ENCODE measurements at regions not wholly inside any gene's neighbourhood (a gene's known extent, or its start where the extent isn't known, plus 50 kb on each side); places are given as distances from the start of the nearest gene placed in this dataset.

DNA sequence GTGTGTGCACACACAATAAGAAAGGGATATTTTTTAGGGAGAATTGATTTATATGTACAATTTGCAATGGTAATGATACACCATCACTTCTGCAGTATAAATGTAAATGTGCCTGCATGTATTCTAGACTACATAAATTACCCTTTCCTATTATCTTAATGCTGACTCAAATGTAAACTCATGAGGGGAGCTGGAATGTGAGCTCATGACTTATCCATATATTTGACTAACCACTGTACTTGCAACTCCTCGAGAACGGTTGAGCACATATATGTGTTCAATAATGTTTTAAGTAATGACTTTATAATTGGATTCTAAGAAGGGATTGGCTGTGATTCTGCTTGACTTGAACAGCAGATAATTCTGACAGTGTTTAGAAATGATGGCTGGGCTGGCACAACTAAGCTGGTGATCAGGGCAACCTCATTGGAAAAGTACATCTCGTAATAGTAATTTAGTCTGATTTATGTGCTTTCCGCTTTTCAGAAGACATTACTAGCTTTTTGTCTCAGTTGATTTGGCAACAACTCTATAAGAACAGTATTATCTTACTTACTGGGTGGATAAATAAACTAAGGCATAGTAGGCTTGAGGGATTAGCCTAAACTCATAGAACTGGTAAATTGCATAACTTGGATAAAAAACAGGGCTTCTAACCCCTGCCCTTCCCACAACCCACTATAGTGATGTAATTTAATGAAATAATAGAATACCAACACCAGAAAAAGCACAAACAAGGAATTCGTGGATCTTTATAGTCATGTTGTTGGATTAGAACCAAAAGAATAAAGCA lies 130.2 kb upstream of the SPEF2 start:
- TF ChIP-seq GATA2 (IDR thresholded peaks at IDR 0.05; ENCODE audit: low read depth, low read length) (no peak), GATA3 (IDR thresholded peaks at IDR 0.05; ENCODE audit: low read depth, low read length) (no peak)

DNA sequence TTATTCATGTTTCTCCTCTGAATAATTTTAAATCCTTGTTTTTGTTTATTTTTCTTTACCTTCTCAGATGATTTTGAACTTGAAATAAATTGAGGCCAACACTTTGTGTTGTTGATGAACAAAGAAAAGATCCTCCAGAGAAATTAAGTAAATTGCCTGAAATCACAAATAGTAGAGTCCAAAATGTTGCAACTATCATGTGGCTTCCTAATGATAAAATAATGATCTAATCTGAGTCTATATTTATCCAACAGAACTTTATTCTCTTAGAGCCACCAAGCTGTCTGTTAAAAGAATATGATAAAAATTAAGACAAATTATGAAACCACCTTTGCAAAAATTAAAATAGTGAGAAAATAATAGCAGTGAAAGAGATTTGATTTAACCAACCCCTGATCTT lies 132.2 kb upstream of the SPEF2 start:
- TF ChIP-seq GATA3 (IDR thresholded peaks at IDR 0.05; ENCODE audit: low read depth, low read length) (no peak), GATA2 (IDR thresholded peaks at IDR 0.05; ENCODE audit: low read depth, low read length) (no peak)

- TF ChIP-seq GATA2 (IDR thresholded peaks at IDR 0.05; ENCODE audit: low read depth, low read length) = no peak
- TF ChIP-seq GATA3 (IDR thresholded peaks at IDR 0.05; ENCODE audit: low read depth, low read length) = no peak
Measured at GRCh38 chr5:35484241-35484640, 133.4 kb upstream of the SPEF2 start.

- no peak for TF ChIP-seq GATA2 (IDR thresholded peaks at IDR 0.05; ENCODE audit: low read depth, low read length)
- no peak for TF ChIP-seq GATA3 (IDR thresholded peaks at IDR 0.05; ENCODE audit: low read depth, low read length)
Measured at GRCh38 chr5:35483780-35484179, 133.9 kb upstream of the SPEF2 start.

DNA sequence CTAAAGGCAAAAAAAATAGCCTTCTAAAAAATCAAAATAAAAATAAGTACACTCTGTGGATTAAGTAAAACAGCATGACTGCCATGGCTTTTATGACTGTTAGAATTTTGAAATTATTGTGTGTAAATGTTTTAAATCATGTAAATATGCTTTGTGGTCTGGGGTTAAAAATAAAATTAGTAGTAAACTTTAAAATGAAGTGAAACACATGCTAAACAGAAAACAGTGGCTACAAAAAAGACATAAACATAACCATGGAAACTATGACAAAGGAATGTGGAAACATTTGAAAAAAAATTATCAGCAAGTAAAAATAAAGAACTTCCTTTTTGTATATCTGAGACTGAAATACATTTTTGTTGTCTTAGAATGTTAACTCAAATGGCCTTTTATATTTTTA lies 134.5 kb upstream of the SPEF2 start:
- TF ChIP-seq GATA2 (IDR thresholded peaks at IDR 0.05; ENCODE audit: low read depth, low read length) (no peak), GATA3 (IDR thresholded peaks at IDR 0.05; ENCODE audit: low read depth, low read length) (no peak)

- TF ChIP-seq GATA2 (IDR thresholded peaks at IDR 0.05; ENCODE audit: low read depth, low read length) = no peak
- no peak for TF ChIP-seq GATA3 (IDR thresholded peaks at IDR 0.05; ENCODE audit: low read depth, low read length)
Measured at GRCh38 chr5:35482167-35482755, 135.4 kb upstream of the SPEF2 start.

DNA sequence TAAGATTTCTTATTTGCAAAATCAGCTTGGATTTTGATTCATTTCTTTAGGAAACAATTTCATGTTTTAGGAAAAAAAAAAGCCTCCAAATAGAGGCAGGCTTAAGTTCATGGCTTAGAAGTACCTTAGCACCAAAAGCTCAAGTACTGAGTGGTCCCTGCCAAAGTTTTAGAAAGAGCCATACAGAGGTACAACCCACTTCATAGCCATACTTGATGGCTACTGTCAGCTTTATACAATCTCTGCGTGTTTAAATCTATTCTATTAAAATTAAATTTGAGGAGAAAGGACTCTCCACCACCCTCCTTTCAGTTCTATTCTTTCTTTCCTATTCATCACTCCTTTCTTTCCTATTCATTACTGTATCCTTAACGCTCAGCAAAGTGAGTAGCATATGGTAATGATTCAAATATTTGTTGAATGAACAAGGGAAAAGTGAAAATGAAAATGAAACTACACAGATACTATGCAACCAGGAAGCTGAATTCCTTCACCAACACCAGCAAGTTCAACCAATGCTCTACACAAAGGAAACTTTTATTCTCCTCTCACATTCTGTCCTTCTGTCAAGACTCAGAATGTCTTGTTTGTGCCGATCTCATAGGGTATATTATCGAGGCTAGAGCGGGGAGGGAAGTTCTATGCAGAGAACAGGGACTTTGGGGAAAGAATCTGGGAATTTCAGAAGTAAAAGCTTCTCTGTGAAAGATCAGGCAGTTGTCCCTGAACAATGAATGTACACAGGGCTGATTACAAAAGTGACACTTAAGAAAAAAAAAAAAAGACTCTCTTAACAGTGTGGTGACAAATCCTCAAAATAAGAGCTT lies 138.6 kb upstream of the SPEF2 start:
- TF ChIP-seq GATA3 (IDR thresholded peaks at IDR 0.05; ENCODE audit: low read depth, low read length) (no peak), GATA2 (IDR thresholded peaks at IDR 0.05; ENCODE audit: low read depth, low read length) (no peak)

- no peak for TF ChIP-seq GATA3 (IDR thresholded peaks at IDR 0.05; ENCODE audit: low read depth, low read length)
- no peak for TF ChIP-seq GATA2 (IDR thresholded peaks at IDR 0.05; ENCODE audit: low read depth, low read length)
Measured at GRCh38 chr5:35477911-35478310, 139.8 kb upstream of the SPEF2 start.

DNA sequence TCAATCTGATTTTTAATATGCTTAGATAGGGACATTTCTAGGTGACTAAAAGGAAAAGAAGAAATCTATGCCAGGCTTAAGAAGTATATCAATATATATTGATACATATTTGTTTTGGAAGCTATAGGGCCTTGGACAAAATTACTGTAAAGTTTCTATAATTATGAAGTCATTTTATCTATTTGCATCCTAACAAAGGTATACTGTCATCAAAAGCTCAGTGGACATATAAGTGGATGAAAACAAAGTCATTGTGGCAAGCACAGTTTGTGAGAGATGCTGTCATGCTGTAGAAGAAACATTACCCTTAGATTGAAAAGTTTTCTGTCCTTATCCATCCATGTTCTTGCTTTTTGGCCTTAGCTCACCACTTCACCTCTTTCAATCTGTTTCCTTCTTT lies 140.3 kb upstream of the SPEF2 start:
- TF ChIP-seq GATA2 (IDR thresholded peaks at IDR 0.05; ENCODE audit: low read depth, low read length) (no peak), GATA3 (IDR thresholded peaks at IDR 0.05; ENCODE audit: low read depth, low read length) (no peak)

DNA sequence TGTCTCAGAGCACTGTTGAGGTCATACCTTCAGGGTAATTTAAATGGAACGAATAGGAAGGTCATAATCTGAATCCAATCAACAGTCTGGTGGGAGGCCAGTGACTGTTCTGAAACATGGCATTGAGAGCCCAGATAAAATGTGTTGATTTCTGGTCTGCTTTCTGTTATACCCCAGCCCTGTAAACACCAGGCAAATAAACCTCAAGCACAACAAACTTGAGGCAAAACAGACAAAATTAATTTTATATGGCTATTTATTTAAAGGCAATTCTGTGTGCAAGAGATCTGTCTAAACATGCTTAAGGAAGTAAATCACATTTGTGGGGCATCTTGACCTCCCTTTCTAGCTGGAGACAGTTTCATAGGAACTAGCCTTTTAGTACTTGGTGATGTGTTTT lies 140.9 kb upstream of the SPEF2 start:
- TF ChIP-seq GATA2 (IDR thresholded peaks at IDR 0.05; ENCODE audit: low read depth, low read length) (peak; percentile 77), GATA3 (IDR thresholded peaks at IDR 0.05; ENCODE audit: low read depth, low read length) (no peak; the same call in 1 of the 2 replicates)

DNA sequence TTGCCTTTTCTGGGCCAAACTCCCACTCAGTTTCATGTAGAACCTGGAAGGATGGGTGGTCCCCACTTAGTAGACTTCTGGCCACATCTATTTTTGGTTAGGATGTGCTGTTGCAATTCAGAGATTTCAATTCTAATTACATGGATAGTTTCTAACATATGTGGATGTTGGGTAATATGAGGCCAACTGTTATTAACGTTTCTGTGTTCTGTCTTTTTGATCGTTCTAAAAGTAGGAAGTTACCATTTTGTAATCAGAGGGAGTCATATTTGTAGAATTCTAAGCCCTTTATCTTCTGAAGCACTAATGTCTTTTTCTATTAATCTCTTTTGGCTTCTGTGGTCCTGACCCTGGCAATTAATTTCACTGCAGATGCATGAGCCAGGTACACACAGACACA lies 141.6 kb upstream of the SPEF2 start:
- no peak for TF ChIP-seq GATA3 (IDR thresholded peaks at IDR 0.05; ENCODE audit: low read depth, low read length)
- no peak for TF ChIP-seq GATA2 (IDR thresholded peaks at IDR 0.05; ENCODE audit: low read depth, low read length)

GRCh38 chr5:35473589-35473988 lies 144.1 kb upstream of the SPEF2 start:
- TF ChIP-seq GATA3 (IDR thresholded peaks at IDR 0.05; ENCODE audit: low read depth, low read length) (no peak), GATA2 (IDR thresholded peaks at IDR 0.05; ENCODE audit: low read depth, low read length) (no peak)

DNA sequence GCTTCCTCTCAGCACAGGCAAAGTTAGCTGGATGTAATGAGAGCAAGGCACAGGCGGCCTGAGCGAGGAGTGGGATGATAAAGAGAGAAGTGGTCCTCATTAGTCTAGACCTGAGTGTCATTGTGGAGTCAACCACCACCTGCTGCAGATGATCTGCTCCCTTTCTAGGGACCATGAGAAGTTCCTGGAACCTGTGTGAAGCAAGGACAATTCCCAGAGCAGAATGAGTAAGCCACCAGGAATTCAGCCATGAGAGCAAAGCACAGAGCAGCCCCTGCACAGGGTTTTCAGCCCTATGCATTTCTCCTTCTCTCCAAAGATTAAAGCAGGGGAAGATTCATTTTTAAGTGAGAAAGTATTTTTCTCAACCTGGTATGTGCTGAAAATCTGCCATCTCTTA lies 146.8 kb upstream of the SPEF2 start:
- TF ChIP-seq GATA2 (IDR thresholded peaks at IDR 0.05; ENCODE audit: low read depth, low read length) (no peak), GATA3 (IDR thresholded peaks at IDR 0.05; ENCODE audit: low read depth, low read length) (no peak)

GRCh38 chr5:35468811-35469210 lies 148.9 kb upstream of the SPEF2 start:
- no peak for TF ChIP-seq GATA3 (IDR thresholded peaks at IDR 0.05; ENCODE audit: low read depth, low read length)

- TF ChIP-seq GATA3 (IDR thresholded peaks at IDR 0.05; ENCODE audit: low read depth, low read length) (no peak), GATA2 (IDR thresholded peaks at IDR 0.05; ENCODE audit: low read depth, low read length) (no peak)
Measured at GRCh38 chr5:35466746-35467145, 150.9 kb upstream of the SPEF2 start.

All from SH-SY5Y (cell line).